ENCODE measurements at regions not wholly inside any gene's neighbourhood (a gene's known extent, or its start where the extent isn't known, plus 50 kb on each side); places are given as distances from the start of the nearest gene placed in this dataset.

DNA sequence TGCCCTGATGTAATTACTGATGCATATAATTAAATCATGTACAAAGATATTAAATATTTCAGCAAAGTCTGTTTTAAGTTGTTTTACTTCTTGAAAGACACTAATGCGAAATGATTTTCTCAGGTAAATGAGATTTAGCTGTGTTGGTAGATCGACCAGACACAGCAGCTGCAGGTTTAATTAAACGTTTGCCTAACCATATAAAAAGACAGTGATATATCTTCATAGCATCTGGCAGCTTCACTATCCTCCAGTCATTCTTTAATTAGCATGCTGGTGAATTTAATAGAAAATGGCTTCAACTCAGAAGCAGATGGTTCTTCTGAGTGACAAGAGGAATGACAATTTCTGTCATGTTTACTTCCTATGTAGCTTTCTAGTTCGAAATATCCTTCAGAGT is 69.3 kb downstream of the NHLRC3 start:
- TF ChIP-seq, protein P1, sequence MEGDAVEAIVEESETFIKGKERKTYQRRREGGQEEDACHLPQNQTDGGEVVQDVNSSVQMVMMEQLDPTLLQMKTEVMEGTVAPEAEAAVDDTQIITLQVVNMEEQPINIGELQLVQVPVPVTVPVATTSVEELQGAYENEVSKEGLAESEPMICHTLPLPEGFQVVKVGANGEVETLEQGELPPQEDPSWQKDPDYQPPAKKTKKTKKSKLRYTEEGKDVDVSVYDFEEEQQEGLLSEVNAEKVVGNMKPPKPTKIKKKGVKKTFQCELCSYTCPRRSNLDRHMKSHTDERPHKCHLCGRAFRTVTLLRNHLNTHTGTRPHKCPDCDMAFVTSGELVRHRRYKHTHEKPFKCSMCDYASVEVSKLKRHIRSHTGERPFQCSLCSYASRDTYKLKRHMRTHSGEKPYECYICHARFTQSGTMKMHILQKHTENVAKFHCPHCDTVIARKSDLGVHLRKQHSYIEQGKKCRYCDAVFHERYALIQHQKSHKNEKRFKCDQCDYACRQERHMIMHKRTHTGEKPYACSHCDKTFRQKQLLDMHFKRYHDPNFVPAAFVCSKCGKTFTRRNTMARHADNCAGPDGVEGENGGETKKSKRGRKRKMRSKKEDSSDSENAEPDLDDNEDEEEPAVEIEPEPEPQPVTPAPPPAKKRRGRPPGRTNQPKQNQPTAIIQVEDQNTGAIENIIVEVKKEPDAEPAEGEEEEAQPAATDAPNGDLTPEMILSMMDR (IDR thresholded peaks at IDR 0.05) = no peak
- TF ChIP-seq POLR2A (IDR thresholded peaks at IDR 0.05; ENCODE audit: low read depth) = no peak

All from esophagus muscularis mucosa (tissue), 3 donors.